H1 (cell line): ENCODE measurements at regions not wholly inside any gene's neighbourhood (a gene's known extent, or its start where the extent isn't known, plus 50 kb on each side); places are given as distances from the start of the nearest gene placed in this dataset.
"Not testable (repeated sequence)": the region's sequence is repeated elsewhere in the genome, so short reads cannot be mapped to it uniquely, and the experiment has no call there.

Experiments used
- CTCF ChIA-PET: fragments of 300-600 bp; sonication (Branson Sonifier 250); formaldehyde crosslinking; loops from one replicate; lab custom pipeline; 2021; ENCODE audit not compliant: partially characterized antibody; lab: Charles Lee
- POLR2A ChIA-PET: fragments of 300-600 bp; sonication (Branson Sonifier 250); formaldehyde crosslinking; loops from one replicate; lab custom pipeline; 2021; ENCODE audit warnings: inconsistent platforms; ENCODE audit not compliant: partially characterized antibody; lab: Charles Lee
- DNase-seq, 2 experiments: peaks; one replicate each; pipeline versions ENCODE4 v3.0.0 to v3.0.0-alpha.2; 2010 to 2022; ENCODE audit warnings: low spot score in 2 of 2, low read depth in 1 of 2, mixed read lengths in 1 of 2
- FAIRE-seq: peaks from 2 replicates; lab custom pipeline; 2011; peaks lifted over from hg19 to GRCh38; lab: Jason Lieb, UNC
- H2AFZ ChIP-seq: 2 replicates; pipeline ENCODE4 v1.8.1; 2012; ENCODE audit warnings: low read length, inconsistent platforms
- H2AK5ac ChIP-seq: 2 replicates; pipeline ENCODE4 v1.6.1; 2013; ENCODE audit warnings: low read depth, low read length
- H2BK120ac ChIP-seq: replicated peaks from 2 replicates; pipeline ENCODE3; 2013; ENCODE audit warnings: low read depth, low read length, inconsistent platforms
- H2BK12ac ChIP-seq: 2 replicates; pipeline ENCODE4 v1.6.1; 2013; ENCODE audit warnings: low read depth, low read length
- H2BK15ac ChIP-seq: 2 replicates; pipeline ENCODE4 v1.6.1; 2013; ENCODE audit warnings: low read length
- H2BK20ac ChIP-seq: 2 replicates; pipeline ENCODE4 v1.6.1; 2013; ENCODE audit warnings: low read length
- H2BK5ac ChIP-seq: 2 replicates; pipeline ENCODE4 v1.6.1; 2013; ENCODE audit warnings: low read depth, low read length
- H3K14ac ChIP-seq: 2 replicates; pipeline ENCODE4 v1.6.1; 2013; ENCODE audit warnings: inconsistent platforms; ENCODE audit not compliant: insufficient read length
- H3K18ac ChIP-seq: 2 replicates; pipeline ENCODE4 v1.6.1; 2013; ENCODE audit warnings: low read length; ENCODE audit errors: extremely low read depth
- H3K23ac ChIP-seq: 2 replicates; pipeline ENCODE4 v1.6.1; 2013; ENCODE audit warnings: inconsistent platforms; ENCODE audit not compliant: insufficient read length
- H3K23me2 ChIP-seq: 2 replicates; pipeline ENCODE4 v1.6.1; 2013; ENCODE audit warnings: low read depth, low read length
- H3K27ac ChIP-seq: 2 replicates; pipeline ENCODE4 v1.6.1; 2011; ENCODE audit warnings: low read depth, low read length, inconsistent platforms
- H3K27me3 ChIP-seq, 4 experiments: replicated peaks in 1 of 4; 1 replicate in 1 of 4; 2 replicates in 3 of 4; pipeline versions ENCODE4 v1.6.1 to v1.8.1; 2011 to 2013; ENCODE audit warnings: low read length in 3 of 4, mild to moderate bottlenecking in 3 of 4, inconsistent platforms in 2 of 4, mixed read lengths in 2 of 4, moderate library complexity in 1 of 4; ENCODE audit not compliant: control insufficient read depth in 3 of 4, insufficient read depth in 3 of 4; ENCODE audit errors: extremely low read depth in 1 of 4
- H3K36me3 ChIP-seq, 4 experiments: 2 replicates each; pipeline versions ENCODE4 v1.6.1 to v1.8.1; 2011 to 2013; ENCODE audit warnings: mild to moderate bottlenecking in 4 of 4, low read length in 3 of 4, moderate library complexity in 2 of 4, control low read depth in 1 of 4, inconsistent platforms in 1 of 4; ENCODE audit not compliant: insufficient read depth in 4 of 4, control insufficient read depth in 2 of 4
- H3K4ac ChIP-seq: replicated peaks from 2 replicates; pipeline ENCODE3; 2013; ENCODE audit warnings: low read length, low read depth, mixed read lengths, inconsistent platforms; ENCODE audit not compliant: insufficient read length
- H3K4me1 ChIP-seq, 4 experiments: replicated peaks in 1 of 4; 1 replicate in 1 of 4; 2 replicates in 3 of 4; pipeline versions ENCODE4 v1.6.1 to v1.8.1; 2011 to 2013; ENCODE audit warnings: low read length in 3 of 4, inconsistent platforms in 2 of 4, mixed read lengths in 1 of 4; ENCODE audit not compliant: insufficient read depth in 4 of 4, control insufficient read depth in 3 of 4
- H3K4me2 ChIP-seq, 2 experiments: 2 replicates each; pipeline versions ENCODE4 v1.6.1 to v1.8.1; 2011 to 2013; ENCODE audit warnings: low read depth in 2 of 2, low read length in 2 of 2, control low read depth in 1 of 2, inconsistent platforms in 1 of 2, mild to moderate bottlenecking in 1 of 2; ENCODE audit not compliant: insufficient read depth in 1 of 2
- H3K4me3 ChIP-seq, 4 experiments: fragments of 200-600, 300-600 bp in 1 of 4; sonication (generic), shearing (Covaris generic), sonication (Bioruptor Twin) in 1 of 4; 2 replicates each; pipeline versions ENCODE4 v1.5.1 to v1.8.1; 2011 to 2016; ENCODE audit warnings: low read length in 4 of 4, low read depth in 3 of 4, control low read depth in 2 of 4, inconsistent platforms in 2 of 4, mild to moderate bottlenecking in 2 of 4, mixed read lengths in 1 of 4, moderate library complexity in 1 of 4; ENCODE audit not compliant: insufficient read depth in 2 of 4; ENCODE audit errors: extremely low read depth in 1 of 4
- H3K56ac ChIP-seq: replicated peaks from 2 replicates; pipeline ENCODE3; 2013; ENCODE audit warnings: low read depth, mild to moderate bottlenecking, mixed read lengths, low read length, inconsistent platforms; ENCODE audit not compliant: insufficient read length
- H3K79me1 ChIP-seq: 2 replicates; pipeline ENCODE4 v1.6.1; 2013; ENCODE audit warnings: low read depth, low read length, control low read depth
- H3K79me2 ChIP-seq, 2 experiments: 2 replicates each; pipeline versions ENCODE4 v1.6.1 to v1.8.1; 2012 to 2013; ENCODE audit warnings: low read length in 2 of 2, mild to moderate bottlenecking in 2 of 2, inconsistent platforms in 1 of 2; ENCODE audit not compliant: insufficient read depth in 2 of 2, control insufficient read depth in 1 of 2
- H3K9ac ChIP-seq, 4 experiments: replicated peaks in 1 of 4; 1 replicate in 1 of 4; 2 replicates in 3 of 4; pipeline versions ENCODE4 v1.6.1 to v1.8.1; 2011 to 2013; ENCODE audit warnings: low read depth in 3 of 4, low read length in 3 of 4, control low read depth in 2 of 4, mild to moderate bottlenecking in 2 of 4, moderate library complexity in 2 of 4, inconsistent platforms in 1 of 4; ENCODE audit errors: extremely low read depth in 1 of 4
- H3K9me3 ChIP-seq, 2 experiments: 2 replicates each; pipeline versions ENCODE4 v1.6.1 to v1.8.1; 2012 to 2013; ENCODE audit warnings: mild to moderate bottlenecking in 2 of 2, moderate library complexity in 2 of 2, control low read depth in 1 of 2, inconsistent platforms in 1 of 2, low read depth in 1 of 2, low read length in 1 of 2, mixed read lengths in 1 of 2; ENCODE audit not compliant: insufficient read depth in 2 of 2
- H4K20me1 ChIP-seq, 2 experiments: replicated peaks in 1 of 2; 2 replicates each; pipeline versions ENCODE3 to v1.8.1; 2011 to 2013; ENCODE audit warnings: inconsistent platforms in 2 of 2, low read length in 2 of 2, mild to moderate bottlenecking in 1 of 2; ENCODE audit not compliant: insufficient read depth in 2 of 2, control insufficient read depth in 1 of 2
- H4K5ac ChIP-seq: 2 replicates; pipeline ENCODE4 v1.6.1; 2013; ENCODE audit warnings: low read length, low read depth, mixed read lengths, inconsistent platforms; ENCODE audit not compliant: insufficient read length
- H4K8ac ChIP-seq: 2 replicates; pipeline ENCODE4 v1.8.0; 2013; ENCODE audit warnings: mild to moderate bottlenecking, moderate library complexity, low read length, inconsistent platforms; ENCODE audit not compliant: insufficient read depth; ENCODE audit errors: extremely low read depth
- H4K91ac ChIP-seq: replicated peaks from 2 replicates; pipeline ENCODE3; 2013; ENCODE audit warnings: low read length, mixed read lengths, inconsistent platforms; ENCODE audit not compliant: insufficient read length
- WGBS, 2 experiments: shearing (Covaris generic) in 1 of 2; methylation state at CpG; one replicate each; pipeline versions ENCODE4 v1.1.6 to v1.1.7; 2013 to 2015; ENCODE audit warnings: low lambda C conversion rate in 2 of 2, mixed read lengths in 2 of 2, inconsistent platforms in 1 of 2, low coverage in 1 of 2, missing lambda C conversion rate in 1 of 2; ENCODE audit not compliant: insufficient replicate concordance in 2 of 2, insufficient coverage in 1 of 2, insufficient read length in 1 of 2; ENCODE audit errors: extremely low coverage in 1 of 2, missing lambda C conversion rate in 1 of 2; 5-methylcytosine and 5-hydroxymethylcytosine counted together

DNA sequence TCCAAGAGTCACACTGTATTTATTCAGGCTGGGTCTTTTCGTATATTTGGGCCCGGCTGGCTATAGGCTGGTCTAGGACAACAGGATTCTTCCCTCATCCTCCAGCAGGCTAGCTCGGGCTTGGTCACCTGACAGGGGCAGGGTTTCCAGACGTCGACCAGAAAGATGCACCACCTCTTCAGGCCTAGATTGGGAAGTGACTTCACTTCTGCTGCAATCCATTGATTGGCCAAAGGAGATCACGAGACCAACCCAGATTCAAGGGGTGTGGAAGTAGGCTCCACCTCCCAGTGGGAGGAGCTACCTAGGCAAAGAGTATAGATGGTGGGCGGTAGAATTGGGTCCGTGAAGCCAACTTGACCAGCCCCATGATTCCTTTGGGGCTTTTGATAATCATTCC is 167.5 kb downstream of the GOSR1 start:
- H2BK12ac ChIP-seq, H2BK15ac ChIP-seq, H4K8ac ChIP-seq, H2AK5ac ChIP-seq, H4K5ac ChIP-seq, H3K79me2 ChIP-seq, H3K14ac ChIP-seq, H2BK120ac ChIP-seq, H3K9ac ChIP-seq, H3K23me2 ChIP-seq, H3K56ac ChIP-seq, H3K4me1 ChIP-seq, H3K36me3 ChIP-seq, CTCF ChIA-PET, H2BK5ac ChIP-seq, H3K79me1 ChIP-seq, H2BK20ac ChIP-seq, H3K18ac ChIP-seq, H4K20me1 ChIP-seq, H3K4me2 ChIP-seq, H3K23ac ChIP-seq, H3K9me3 ChIP-seq, H2AFZ ChIP-seq, H3K27me3 ChIP-seq, DNase-seq, H4K91ac ChIP-seq, H3K4ac ChIP-seq, H3K27ac ChIP-seq, H3K4me3 ChIP-seq: not testable (repeated sequence)
- WGBS, 2 experiments: no CpG with 5 or more reads among the region's 8 CpGs
- FAIRE-seq: peak; percentile 99
- POLR2A ChIA-PET: interaction anchor here (0.9 kb wide), 1 partner anchor 180 kb away, joined by 3 read pairs; the partner anchor contains the start of gene CRLF3

- H4K20me1 ChIP-seq, H2AK5ac ChIP-seq, H4K91ac ChIP-seq, H3K36me3 ChIP-seq, H3K4me3 ChIP-seq, H4K5ac ChIP-seq, H3K27ac ChIP-seq, H2AFZ ChIP-seq, H3K27me3 ChIP-seq, H4K8ac ChIP-seq, H3K4ac ChIP-seq, H2BK12ac ChIP-seq, H3K14ac ChIP-seq, H3K9ac ChIP-seq, H2BK120ac ChIP-seq, H3K18ac ChIP-seq, DNase-seq, CTCF ChIA-PET, FAIRE-seq, H3K4me2 ChIP-seq, H3K9me3 ChIP-seq, H3K23ac ChIP-seq, H3K56ac ChIP-seq, H3K4me1 ChIP-seq, H3K79me1 ChIP-seq, H2BK5ac ChIP-seq, H2BK20ac ChIP-seq, H3K23me2 ChIP-seq, H3K79me2 ChIP-seq, H2BK15ac ChIP-seq: not testable (repeated sequence)
- POLR2A ChIA-PET: interaction anchor here (0.9 kb wide), 1 partner anchor 180 kb away, joined by 3 read pairs; the partner anchor contains the start of gene CRLF3
- WGBS, 2 experiments: 89% methylated on average over 7 of the region's 9 CpGs; no CpG with 5 or more reads in 1 of the 2 experiments
Measured at GRCh38 chr17:30644287-30644686, 167.1 kb downstream of the GOSR1 start.
